Fibroblast of skin of right biceps (primary cell): ENCODE measurements at regions not wholly inside any gene's neighbourhood (a gene's known extent, or its start where the extent isn't known, plus 50 kb on each side); places are given as distances from the start of the nearest gene placed in this dataset.
"Not testable (repeated sequence)": the region's sequence is repeated elsewhere in the genome, so short reads cannot be mapped to it uniquely, and the experiment has no call there.

Source experiments
- DNase-seq: peaks from one replicate; pipeline ENCODE4 v3.0.0-alpha.2; 2013

GRCh38 chr9:96130970-96131369 is 171.0 kb downstream of the HSD17B3 start:
- DNase-seq: no peak

DNA sequence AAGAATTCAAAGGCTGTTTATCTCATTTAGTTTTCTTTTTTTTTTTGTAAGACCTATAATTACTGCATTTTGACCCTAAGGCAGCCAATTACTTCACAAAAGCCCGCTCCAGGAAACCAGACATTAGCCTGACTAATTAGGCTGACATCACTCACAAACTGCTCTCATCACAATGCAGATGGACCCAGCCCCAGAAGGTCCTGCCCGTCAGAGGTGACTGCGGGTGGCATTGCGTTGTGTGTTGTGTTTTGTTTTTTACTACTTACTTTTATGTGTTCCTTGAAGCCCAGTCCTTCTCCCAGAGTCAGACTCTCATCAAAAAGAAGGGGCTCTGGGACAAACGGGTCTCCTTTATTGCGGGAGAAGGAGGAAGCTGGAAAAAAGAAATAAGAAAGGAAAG is 172.2 kb downstream of the HSD17B3 start:
- DNase-seq: no peak

DNA sequence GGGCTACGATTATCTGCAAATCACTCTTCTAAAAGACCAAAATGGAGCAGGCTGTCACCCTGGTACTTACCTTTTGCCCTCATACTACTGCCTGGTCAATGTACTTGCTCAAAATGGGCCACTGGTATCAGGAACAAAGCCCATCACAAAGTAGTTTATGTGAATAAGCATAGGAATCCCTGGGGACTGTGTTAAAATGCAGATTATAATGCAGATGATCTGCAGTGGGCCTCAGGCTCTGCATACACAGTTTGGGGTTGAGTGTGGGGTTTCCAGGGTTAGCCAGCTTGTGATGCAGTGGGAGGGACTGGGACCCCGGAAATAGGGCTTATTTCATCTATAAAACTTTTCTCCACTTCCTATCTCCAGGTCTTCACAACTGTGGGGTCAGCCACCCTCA is 173.1 kb downstream of the HSD17B3 start:
- DNase-seq: no peak

- DNase-seq: peak; percentile 40
Measured at GRCh38 chr9:96126321-96126881, 175.6 kb downstream of the HSD17B3 start.

DNA sequence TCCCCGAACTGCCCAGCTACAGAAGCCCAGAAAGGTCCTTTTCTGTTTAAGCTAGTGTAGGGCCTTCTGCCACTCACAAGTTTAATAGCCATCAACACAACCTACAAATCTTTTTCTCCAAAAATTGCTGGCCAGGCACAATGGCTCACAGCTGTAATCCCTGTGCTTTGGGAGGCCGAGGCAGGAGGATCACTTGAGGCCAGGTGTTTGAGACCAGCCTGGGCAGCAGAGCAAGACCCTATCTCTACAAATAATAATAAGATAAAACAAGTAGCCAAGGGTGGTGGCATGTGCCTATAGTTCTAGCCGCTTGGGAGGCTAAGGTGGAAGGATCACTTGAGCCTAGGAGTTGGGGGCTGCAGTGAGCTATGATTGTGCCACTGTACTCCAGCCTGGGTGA is 176.4 kb downstream of the HSD17B3 start:
- no peak for DNase-seq

DNA sequence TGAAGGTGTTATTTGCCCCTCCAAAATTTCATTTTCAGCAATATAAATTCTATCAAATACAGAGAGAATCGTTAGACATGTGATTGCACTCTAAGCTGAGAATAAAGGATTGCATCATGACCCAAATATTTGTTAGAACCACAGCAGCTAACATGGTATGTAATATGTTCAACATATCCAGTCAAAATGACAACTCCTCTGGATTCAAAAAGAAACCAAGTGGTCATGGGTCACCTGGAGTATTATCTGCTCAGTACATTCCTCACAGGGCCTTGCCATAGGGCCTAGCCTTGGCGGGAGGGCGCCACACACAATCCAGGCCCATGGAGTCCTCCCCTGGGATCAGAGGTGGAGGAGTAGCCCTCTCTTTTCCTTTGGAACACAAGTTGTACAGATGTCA is 179.2 kb downstream of the HSD17B3 start:
- peak; percentile 80 for DNase-seq

- no peak for DNase-seq
Measured at GRCh38 chr9:96122282-96122681, 179.7 kb downstream of the HSD17B3 start.

- peak; percentile 60 for DNase-seq
Measured at GRCh38 chr9:96121136-96121535, 180.8 kb downstream of the HSD17B3 start.

GRCh38 chr9:96117398-96118080 is 184.4 kb downstream of the HSD17B3 start:
- DNase-seq: no peak

DNA sequence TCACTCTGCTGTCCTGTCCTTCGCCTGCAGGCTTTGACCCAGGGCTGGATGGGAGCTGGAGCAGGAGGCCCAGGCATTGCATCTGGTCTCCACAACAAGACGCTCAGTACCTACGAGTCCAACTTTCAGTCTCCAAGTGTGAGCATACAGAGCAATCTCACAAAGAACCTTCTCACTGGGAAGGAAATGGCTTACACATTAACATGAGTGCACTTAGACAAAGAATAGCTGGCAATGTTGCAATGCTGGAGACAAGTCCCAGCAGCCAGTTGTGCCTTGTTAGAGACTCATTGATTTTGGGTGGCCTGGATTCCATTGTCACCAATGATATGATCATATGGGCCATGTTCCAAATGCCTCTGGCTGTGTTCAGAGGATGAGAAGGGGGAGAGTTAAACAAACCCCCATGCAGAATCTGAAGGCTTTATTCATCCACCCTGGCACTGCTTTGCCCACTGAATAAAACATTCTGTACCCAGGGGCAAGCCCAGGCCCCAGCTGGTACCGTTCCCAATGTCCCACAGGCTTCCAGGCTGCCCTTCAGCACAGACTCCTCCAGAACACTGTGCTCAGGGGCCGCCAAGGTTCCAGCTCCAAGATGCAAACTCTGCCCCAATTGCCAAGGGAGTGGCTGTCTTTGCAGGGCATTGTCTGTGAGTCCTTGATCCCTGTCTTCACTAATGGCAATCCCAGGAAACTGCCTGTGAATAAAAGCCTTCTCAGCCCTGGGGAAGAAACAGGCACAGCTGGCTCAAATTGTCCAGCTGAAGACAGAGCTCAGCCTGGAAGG is 185.5 kb downstream of the HSD17B3 start:
- DNase-seq: no peak

- DNase-seq: no peak
Measured at GRCh38 chr9:96115836-96116235, 186.1 kb downstream of the HSD17B3 start.

GRCh38 chr9:96113032-96113431 is 188.9 kb downstream of the HSD17B3 start:
- DNase-seq: no peak

DNA sequence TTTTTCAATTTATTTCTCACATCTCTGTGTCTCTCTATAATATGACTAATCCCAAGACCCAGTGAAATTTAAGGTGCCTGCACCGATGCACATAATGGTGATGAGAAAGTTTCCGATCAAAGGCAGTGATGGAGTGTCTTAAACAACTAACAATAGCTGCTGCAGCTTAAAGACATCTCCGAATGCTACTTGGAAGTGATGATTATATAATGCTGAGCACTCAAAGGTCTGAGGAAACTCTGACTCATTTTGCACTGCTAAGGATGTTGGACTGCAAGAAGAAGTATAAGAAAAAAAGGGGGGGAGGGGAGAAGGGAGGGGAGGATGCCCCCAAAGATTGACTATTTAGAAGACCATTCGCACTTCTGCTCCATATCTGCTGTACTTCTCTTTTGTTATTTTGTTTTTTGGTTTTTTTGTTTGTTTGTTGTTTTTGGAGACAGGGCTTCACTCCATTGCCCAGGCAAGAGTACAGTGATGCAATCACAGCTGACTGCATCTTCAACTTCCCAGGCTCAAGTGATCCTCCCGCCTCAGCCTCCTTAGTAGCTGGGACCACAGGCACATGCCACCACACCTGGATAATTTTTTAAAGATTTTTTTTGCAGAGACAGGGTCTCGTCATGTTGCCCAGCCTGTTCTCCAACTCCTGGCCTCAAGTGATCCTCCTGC is 192.2 kb downstream of the HSD17B3 start:
- DNase-seq: peak; percentile 73

- DNase-seq: peak; percentile 76
Measured at GRCh38 chr9:96108691-96109380, 193.1 kb downstream of the HSD17B3 start.

DNA sequence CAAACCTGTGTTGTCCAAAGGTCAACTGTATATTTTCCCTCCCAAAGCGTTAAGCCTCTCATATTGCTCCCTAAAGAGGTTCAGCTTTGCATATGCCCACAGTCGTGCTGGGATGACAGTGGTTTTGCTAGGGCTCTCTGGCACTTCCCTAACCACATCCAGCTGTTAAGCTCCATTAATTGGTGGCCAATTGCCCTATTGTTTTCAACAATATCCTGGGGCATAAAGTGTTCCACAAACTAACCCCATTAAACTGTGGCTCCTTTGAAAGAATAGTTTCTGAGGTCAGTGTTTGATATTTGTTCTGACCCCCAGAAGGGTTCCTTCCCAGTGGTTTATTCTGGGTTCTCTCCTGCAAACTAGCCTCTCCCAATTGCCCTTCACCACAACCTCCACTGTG is 194.5 kb downstream of the HSD17B3 start:
- no peak for DNase-seq

- peak; percentile 55 for DNase-seq
Measured at GRCh38 chr9:96100385-96101300, 201.3 kb downstream of the HSD17B3 start.

DNA sequence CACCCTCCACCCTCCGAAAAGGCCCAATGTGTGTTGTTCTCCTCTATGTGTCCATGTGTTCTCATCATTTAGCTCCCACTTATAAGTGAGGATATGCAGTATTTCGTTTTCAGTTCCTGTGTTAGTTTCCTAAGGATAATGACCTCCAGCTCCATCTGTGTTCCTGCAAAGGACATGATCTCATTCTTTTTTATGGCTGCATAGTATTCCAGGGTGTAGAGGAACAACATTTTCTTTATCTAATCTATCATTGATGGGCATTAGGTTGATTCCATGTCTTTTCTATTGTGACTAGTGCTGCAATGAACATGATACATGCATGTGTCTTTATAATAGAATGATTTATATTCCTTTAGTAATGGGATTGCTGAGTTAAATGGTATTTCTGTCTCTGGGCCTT is 211.3 kb downstream of the HSD17B3 start:
- not testable (repeated sequence) for DNase-seq

GRCh38 chr9:96089452-96090085 is 212.4 kb downstream of the HSD17B3 start:
- DNase-seq: no peak

DNA sequence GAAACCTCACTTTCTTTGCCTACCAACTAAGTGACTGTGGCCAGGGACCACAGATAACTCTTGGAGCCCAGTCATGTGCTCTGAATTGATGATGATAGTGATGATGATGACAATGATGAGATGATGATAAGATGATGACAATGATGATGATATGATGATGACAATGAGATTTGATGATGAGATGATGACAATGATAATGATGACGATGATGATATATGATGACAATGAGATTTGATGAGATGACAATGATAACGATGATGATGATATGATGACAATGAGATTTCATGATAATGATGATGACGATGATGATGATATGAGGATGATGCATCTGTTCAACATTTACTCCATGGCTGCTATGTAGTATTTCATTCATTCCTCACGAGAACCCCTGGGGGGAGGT is 213.0 kb downstream of the ERCC6L2 start:
- DNase-seq: no peak

DNA sequence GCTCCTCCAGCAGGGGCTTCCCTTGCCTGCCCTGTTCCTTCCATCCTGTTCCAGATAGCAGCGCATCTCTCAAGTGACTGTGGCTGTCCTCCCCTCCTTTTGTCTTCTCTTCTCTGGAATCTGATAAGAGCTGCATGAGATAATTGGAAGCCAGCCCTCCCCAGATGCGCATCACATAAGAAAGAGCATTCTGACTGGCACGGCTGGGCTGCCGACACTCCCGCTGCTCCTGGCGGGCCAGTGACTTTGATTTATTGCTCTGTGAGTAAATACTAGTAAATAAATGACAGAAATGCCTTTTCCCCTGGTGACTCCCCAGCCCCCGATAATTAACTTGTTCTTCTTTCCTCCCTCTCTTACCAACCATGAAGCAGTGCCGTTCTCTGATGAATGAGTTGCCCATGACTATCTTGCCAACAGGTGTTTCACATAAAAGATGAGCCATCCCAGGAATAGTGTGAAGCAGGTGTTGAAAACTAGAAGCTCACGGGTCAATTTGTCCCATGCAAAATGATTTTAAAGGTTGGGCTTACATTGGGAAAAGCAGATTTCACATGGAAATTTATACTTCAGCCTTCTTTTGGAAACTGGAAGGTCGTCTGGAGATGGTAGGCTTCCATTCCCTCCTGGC is 212.3 kb downstream of the ERCC6L2 start:
- DNase-seq: no peak
